GM12891 (cell line): ENCODE measurements at regions not wholly inside any gene's neighbourhood (a gene's known extent, or its start where the extent isn't known, plus 50 kb on each side); places are given as distances from the start of the nearest gene placed in this dataset.
"Not testable (repeated sequence)": the region's sequence is repeated elsewhere in the genome, so short reads cannot be mapped to it uniquely, and the experiment has no call there.

Experiments
- PAX5 ChIP-seq: IDR thresholded peaks from 2 replicates; pipeline ENCODE4 v1.6.1; 2011; ENCODE audit warnings: low read length, moderate library complexity, mild to moderate bottlenecking; ENCODE audit not compliant: insufficient read depth, severe bottlenecking
- POLR2A ChIP-seq: IDR thresholded peaks from 2 replicates; pipeline ENCODE4 v1.6.1; 2011; ENCODE audit warnings: low read depth, low read length, control low read depth
- POLR2AphosphoS5 ChIP-seq: IDR thresholded peaks from 2 replicates; pipeline ENCODE4 v1.6.1; 2011; ENCODE audit warnings: low read depth, low read length, control low read depth
- POU2F2 ChIP-seq: IDR thresholded peaks from 2 replicates; pipeline ENCODE4 v1.6.1; 2011; ENCODE audit warnings: low read depth, mild to moderate bottlenecking, control low read depth, low read length, moderate library complexity
- SPI1 ChIP-seq: IDR thresholded peaks from 2 replicates; pipeline ENCODE4 v1.6.1; 2011; ENCODE audit warnings: low read depth, low read length, control low read depth
- TAF1 ChIP-seq: IDR thresholded peaks from 2 replicates; pipeline ENCODE4 v1.6.1; 2011; ENCODE audit warnings: low read depth, low read length, control low read depth

GRCh38 chr2:89255013-89255412 lies 563.5 kb downstream of the RPIA start:
- TF ChIP-seq POLR2A, POLR2AphosphoS5, POU2F2, SPI1, TAF1, PAX5: not testable (repeated sequence)
